Activated CD8-positive, alpha-beta memory T cell treated with anti-CD3 and anti-CD28 coated beads, Interleukin-2, amount 50 U/mL, for 1 hour (primary cell): ENCODE measurements at regions not wholly inside any gene's neighbourhood (a gene's known extent, or its start where the extent isn't known, plus 50 kb on each side); places are given as distances from the start of the nearest gene placed in this dataset.

Experiments
- DNase-seq: peaks from one replicate; pipeline ENCODE4 v3.0.0-alpha.2; 2020; ENCODE audit errors: extremely low read depth

DNA sequence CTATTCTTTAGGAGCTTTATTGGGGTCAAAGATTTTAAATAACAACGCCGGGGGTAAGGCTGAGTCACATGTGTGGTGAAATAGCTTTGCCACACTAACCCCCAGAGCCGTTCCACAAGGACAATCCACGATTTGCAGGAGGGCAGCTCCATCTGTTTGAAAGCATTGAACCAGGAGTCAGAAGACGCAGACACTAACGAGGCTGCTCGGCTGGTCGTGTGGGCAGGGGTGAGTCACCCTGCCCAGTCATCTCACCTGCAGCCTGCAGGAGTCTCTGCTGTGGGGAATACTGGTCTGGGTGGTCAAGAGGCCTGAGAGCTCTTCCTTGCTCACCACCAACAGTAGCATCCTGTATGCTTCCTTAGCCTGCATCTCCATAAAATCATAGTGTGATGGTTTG lies 149.2 kb upstream of the NCK2 start:
- DNase-seq = no peak

DNA sequence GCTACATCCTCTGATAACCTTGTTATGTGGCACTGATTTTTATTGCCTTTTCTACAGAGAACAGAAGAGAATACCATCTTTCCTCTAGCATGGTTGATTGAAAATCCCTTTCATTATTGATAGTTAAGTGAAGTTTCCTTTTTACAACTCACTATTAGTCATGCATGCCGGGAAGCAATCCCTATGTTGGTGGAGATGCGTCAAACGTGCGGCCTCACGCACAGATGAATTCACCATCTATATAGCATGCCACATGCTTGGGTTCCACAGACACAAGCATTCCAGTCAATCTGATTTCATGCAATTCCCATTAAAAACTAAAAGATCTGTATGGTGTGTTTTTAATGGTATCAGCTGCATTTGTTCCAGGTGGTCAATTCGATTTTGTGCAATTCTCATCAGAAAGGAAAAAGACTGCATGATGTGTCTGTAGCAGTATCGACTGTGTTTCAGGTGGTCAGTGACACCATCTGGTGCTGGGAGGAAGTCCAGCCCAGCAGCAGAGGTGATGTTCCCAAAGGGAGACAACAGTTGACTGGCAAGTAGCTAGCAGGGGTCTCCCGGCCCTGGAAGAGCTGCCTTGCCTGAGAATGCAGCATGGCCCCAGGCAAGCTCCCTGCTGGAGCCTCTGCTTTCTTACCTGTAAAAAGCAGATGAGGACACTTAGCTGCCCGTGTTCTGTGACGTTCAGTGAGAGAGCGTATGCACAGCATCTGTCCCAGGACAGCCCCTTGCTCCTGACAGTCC lies 151.3 kb upstream of the NCK2 start:
- no peak for DNase-seq

DNA sequence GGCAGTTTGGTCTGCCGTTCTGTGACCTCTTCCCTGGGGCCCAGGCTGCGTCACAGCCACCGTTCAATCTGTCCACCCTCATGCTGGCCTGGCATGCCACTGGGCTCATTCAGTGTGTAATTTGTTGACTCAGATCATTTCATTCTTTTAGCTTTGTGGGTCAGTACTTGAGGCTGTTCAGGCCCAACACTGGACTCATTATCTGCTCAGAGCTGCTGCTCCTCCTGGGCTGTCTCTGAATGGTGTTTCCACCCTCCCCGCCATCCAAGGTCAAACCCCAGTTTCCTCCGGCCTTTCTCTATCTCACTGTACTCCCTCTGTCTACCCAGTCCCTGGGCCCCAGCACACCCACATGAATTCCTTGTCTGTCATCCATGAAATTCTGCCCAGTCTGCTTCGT lies 152.4 kb upstream of the NCK2 start:
- DNase-seq = no peak

DNA sequence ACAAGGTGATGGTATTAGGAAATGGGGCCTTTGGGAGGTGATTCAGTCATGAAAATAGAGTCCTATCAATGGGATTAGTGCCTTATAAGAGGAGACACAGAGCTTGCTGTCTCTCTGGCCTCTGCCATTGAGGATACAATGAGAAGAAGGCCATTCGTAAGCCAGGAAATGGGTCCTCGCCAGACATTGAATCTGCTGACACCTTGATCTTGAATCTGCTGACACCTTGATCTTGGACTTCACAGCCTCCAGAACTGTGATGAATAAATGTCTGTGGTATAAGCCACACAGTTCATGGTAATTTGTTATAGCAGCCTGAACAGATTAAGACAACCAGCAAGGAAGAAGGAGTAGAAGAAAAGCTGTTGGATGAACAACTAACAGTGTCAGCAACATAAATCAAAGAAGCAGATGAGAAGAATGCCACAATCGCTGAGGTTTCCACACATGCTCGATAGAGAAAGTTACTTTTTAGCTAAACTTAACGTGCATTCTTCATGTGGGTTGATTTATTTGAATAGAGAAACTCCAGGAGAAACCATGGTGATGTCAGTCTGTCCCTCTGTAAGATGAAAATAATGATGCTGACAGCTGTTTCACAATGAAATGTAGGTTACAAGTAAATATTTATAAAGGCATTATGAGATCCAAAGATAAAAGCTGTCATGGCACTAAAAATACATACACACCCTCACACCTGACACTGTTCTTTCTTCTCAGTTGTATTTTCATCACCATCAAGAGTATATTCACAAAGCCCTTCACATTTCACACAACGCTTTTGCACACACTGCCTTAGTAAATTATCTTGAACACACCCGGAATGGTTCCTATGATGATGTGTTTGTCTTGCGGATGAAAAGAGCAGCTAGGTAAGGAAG lies 153.7 kb upstream of the NCK2 start:
- DNase-seq = no peak

DNA sequence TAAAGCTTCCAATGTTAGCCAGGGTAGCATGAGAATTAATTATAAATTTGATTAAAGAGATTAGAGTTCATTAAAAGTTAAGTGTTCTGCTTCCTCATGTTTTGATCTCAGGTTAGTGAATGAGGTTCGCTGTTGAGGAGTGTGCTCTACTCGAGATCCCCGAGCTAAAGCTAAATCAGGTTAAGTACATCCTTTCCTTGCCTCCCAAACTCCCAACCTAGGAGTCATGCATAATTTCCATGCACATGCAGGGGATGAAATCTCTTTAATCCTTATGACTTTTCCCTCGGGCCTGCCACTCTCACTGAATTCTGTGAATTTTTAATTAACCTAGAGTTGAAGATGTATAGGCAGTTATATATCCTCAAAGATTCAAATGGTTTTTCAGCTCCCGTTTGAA lies 156.1 kb upstream of the NCK2 start:
- DNase-seq = no peak

DNA sequence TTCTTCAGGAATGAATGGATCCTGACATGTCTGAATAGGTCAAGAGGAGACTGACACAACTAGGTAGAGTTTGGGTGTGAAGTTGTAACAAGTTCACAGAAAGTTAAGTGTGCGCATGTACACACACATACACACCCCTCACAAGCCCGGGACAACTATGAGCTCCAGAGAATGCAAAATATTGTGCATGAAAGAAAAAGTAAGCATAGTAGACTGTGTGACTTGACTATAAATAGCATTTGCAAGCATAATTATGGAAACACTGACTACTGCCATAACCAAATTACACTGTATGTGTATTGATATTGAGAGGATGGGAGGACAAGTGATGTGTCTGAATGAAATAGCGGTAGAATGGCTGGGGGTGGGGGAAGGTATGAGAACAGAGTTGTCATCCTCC lies 157.1 kb upstream of the NCK2 start:
- no peak for DNase-seq

DNA sequence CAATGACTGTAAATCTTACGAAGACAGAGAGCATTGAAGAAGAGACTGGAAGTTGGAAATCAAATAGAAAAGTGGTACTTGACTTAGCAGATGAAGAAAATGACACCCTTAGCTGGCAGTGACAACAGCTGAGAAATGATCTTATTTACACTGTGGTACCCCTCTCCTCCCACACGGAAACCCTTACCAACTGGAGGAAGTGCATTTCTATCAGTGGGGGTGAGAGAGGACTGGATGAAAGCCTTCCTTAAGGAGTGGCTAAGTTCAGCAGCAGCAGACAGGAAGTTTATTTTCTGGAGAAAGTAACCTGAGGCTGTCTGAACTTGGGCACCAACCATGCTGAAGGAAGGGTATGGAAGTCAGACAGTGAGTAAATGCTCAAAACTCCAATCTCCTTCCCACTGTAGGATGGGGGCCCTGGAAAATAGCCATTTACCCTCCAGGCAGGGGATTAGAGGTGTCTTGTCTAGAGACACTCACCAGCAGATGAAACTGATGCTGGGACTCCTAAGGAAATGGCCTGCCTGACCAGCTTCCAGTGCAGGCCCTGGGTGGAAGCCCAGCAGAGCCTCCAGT lies 160.2 kb upstream of the NCK2 start:
- DNase-seq = no peak

DNA sequence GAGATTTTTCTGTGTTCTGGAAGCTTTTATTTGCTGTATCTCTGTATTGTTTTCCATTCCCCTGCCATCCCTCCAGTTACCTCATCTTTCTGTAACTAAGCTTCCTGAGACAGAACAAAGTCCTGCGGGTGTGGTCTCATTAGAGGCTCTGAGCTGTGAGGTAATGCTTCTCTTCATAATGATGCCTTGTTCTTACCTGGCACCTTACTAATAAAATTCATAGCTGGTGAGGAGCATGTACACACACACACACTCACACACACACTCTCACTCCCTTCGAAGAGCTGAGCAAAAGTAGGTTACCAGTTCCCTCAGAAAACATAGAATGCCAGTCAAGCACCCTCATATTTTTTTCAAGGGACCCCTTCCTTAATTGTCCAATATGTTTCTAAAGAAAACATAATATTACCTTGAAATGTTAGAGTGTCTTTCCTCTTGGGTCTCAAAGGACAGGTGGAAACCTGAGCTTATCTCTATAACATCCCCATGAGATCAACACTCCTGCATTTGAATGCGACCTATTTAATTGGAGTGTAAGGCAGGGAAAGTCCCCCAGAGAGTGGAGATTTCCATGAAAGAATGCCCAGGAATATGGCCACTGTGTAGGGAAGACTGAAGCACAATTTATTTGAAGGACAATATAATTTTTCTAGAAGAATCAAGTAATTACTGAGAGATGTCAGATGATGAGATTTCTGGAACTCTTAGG lies 161.6 kb upstream of the NCK2 start:
- no peak for DNase-seq

DNA sequence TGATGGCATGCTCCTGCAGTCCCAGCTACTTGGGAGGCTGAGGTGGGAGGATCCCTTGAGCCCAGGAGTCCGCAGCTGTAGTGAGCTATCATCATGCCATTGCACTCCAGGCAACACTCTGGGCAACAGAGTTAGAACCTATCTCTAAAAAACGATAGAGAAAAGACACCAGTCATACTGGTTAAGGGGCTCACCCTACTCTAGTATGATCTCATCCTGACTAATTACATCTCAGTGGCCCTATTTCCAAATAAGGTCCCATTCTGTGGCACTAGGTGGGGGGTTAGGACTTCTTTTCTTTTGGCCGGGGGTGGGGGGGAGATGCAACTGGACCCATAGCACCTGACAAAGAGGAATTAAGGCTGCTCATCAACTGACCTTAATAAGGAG lies 163.2 kb upstream of the NCK2 start:
- no peak for DNase-seq

DNA sequence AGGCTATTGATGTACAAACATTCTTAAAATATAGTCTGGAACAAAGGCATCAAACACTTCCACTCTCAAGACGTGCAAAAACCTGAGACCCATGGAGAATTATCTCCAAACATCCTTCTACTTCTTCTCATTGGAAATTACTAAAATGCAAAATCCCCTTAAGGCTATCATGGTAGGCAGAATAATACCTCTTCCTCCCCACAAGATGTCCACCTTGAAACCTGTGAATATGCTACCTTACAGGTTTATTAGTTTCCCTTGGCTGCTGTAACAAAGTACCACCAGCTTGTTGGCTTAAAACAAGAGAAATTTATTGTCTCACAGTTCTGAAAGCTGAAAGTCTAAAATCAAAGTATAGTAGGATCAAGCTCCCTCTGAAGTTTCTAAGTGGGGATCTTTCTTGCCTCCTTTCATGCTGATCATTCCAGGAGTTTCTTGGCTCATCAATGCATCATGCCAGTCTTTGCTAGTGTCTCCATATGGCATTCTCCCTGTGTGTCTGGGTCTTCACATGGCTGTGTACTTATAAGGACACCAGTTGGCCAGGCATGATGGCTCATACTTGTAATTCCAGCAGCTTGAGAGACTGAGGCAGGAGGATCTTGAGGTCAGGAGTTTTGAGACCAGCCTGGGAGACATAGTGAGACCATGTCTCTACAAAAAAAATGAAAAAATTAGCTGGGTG lies 163.7 kb upstream of the NCK2 start:
- no peak for DNase-seq

DNA sequence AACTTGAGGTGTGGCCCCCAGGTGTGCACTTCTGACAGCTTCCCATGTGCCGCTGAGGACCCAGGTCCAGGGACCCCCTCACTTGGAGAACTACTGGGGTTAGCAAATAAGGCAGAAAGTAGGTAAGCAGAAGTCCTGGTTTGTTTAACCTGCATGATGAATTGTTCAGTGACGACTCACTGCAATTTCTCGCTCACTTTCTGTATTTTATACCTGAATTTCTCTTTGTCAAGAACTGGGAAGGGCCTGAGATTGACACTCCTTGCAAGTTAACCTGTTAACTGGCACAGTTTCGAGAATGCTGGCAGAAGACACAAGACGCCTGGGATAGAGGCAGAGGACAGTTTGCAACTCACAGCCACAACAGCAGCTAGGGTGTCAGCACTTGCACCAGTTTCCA lies 164.5 kb upstream of the NCK2 start:
- DNase-seq = no peak

DNA sequence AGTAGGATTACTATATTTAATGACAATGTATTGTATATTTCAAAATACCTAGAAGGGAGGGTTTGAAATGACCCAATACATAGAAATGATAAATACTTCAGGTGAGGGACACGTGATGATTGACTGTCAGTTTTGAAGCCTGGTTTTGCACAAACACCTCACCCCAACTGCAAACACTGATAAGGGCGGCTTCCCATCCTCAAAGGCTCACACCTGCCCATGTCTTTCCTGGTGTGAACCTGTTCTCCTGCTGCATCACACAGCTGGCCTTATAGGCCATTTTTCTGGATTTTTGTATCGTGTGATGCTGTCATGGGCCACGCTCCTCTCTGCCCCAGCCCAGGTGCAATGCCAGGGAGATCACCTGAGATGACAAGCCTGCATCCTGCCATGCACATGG lies 166.5 kb upstream of the NCK2 start:
- DNase-seq = no peak

DNA sequence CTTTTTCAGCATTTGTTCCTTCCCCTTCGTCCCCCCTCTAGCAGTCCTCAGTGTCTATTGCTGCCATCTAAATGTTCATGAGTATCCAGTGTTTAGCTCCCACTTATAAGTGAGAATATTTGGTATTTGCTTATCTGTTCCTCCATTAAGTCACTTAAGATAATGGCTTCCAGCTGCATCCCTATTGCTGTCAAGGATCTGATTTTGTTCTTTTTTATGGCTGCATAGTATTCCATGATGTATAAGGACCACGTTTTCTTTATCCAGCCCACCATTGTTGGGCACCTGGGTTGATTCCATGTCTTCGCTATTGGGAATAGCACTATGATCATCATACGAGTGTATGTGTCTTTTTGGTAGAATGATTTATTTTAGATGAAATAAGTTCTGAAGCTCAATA lies 166.9 kb upstream of the NCK2 start:
- no peak for DNase-seq

DNA sequence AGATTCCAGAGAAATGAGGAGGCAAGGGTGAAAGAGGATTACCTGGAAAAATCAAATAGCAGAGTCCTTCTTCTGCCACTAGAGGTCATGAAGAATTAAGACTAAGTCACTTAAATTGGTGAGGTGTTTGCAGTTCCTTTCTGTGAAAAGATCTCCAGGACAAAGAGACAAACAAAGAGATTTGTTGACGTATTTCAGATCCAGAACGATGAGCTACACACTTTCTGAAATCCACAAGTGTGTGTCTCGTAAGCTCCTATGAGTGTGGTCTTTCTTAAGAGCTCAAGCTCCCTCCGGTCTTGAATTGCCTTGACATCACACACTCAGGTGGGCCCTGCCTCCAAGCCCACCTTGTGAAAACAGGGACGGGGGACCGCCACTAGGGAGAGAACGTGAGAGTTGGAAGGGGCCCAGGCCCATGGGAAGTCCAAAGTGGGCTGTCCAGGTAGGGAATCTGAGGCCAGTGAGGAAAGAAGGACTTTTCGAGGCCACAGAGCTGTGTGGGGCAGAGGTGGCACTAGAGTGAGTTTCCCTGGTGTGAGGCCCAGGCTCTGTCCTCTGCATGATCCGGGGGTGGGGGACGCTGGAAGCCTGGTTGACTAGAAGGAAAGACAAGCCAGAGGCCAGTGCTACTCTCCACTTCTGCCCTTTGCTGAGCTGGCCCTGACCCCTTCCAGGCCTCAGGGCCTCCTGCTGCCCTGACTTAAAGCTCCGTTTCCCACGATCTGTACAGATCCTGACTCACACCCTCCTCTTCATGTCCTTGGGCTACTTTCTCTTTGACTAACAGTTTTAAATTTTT lies 168.1 kb upstream of the NCK2 start:
- DNase-seq = no peak

DNA sequence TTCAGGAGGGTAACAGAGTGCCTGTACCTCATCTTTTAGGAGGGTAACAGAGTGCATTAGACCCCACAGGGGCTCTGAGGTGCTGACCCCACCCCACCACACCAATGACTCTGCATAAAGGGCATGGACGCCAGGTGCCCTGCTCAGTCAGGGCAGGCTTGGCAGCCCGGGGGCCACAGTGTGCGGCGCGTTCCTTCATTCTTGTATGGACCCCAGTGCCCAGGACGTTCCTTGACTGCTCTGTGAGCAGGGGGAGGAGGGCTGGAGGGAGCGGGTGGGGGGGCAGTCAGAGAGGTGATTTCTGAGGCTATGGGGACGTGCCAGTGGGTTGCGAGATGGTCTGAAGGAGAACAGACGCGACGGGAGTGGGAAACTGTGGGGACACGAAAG lies 168.7 kb upstream of the NCK2 start:
- no peak for DNase-seq

DNA sequence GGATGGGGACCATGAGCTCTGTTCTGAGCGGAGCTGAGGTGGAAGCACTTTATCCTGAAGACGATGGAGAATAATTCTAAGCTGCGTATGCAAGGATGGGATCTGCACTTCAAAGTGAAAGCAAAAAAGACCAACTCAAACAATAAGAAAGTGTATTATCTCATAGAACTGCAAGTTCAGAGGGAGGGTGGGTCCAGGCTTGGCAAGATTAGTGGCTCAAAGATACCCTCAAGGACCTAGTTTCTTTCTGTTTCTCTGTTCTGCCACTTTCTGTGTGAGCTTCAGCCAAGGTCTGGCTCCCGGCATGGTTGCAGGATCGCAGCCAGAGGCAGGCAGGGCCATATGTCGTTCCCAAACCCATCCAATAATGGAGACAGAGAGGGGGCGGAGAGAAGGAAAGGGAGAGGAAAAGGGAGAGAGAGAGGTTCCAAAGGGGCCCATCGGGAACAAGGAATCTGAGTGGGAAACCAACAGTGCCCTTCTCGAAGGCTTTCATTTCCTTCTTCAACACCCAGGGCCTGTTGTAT lies 169.2 kb upstream of the NCK2 start:
- DNase-seq = no peak

DNA sequence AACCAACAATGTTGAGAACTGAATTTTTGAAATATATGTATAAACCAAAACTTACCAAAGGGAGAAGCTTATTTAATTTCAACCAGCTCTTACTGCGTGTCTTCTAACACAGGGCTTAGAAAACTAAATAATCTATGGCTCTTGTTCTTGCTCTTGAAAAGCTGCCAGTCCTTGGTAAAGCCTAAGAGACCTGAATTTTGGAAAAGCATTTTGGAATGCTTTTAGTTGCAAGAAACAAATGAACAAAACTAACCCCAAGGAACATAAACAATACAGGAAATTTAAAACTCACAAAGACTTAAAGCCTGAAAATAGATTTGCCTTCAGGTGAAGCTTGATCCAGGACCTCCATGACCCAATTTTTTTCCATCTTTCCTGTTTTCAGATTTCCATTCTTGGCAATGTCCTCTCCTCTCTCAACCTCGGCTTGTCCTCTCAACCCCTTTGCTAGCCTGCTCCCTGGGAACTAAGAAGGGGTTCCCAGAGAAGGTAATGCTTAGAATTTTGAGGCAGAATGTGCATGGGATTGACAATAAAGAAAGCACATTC lies 169.8 kb upstream of the NCK2 start:
- no peak for DNase-seq

DNA sequence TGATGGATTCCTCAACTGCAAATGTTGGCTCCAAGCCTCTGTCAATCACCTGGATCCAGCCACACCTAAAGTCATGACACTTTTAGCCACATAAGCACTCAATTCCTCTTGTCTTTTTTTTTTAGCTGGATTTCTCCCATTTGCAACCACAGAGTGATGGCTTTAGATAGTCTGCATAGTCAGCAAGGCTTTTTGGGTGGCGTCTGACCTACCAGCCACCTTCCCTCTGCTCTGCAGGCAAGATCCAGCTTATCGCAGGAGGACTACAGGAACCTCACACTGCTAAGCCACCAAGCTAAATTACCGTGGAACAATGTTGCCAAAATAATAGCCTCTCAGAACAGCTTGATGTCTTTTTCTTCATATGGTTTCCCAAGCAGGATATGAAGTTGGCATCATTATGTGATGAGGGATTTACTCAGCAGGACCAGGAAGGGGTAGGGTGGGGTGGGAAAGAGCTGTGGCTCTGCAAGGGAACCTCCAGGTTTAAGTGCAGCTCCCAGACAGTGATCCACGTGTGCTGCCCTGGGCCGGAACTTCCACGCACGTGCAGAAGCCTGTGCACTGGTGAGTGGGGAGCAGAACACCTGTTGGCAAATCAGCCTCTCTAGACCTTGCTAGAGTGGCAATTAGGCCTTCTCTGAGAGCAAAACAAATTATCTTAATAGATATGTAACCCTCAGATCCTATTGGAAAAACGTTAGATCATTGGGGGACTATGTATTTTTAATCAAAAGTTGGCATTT lies 170.6 kb upstream of the NCK2 start:
- no peak for DNase-seq

DNA sequence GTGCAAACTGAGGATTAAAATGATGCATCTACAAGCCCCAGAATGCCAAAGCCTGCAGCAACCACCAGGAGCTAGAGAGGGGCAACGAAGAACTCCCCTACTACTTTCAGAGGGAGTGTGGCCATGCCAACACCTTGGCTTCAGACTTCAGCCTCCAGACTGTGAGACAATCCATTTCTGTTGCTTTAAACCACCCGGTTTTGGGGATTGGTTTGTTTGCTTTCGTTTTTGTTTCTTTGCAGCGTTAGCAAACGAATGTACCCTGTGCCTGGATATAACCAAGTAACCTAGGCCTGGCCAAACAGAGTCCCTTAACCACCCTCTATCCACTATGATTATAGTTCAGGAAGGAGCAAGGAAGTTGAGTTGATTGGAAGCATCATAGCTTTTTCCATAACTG lies 171.2 kb upstream of the NCK2 start:
- no peak for DNase-seq
